ENCODE measurements at regions not wholly inside any gene's neighbourhood (a gene's known extent, or its start where the extent isn't known, plus 50 kb on each side); places are given as distances from the start of the nearest gene placed in this dataset.

DNA sequence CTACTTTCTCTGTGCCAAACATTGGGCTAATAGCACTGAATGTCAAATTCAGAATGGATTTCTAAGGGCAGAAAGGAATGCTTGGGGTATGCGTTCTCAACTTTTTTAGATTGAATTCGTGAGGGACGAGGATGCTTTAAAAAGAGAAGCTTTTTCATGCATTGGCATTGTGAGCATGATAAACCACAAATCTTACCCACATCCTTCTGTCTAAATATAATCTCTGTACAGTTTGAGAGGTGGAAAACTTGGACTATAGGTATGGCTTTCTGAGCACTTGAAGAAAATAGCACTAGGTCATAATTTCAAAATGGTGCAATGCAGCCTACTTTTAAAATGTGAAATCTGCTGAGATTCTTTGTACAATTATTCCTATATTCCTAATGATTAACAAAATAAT is 71.4 kb upstream of the HHIP start:
- WGBS (ENCODE audit: extremely low coverage, insufficient read length, low lambda C conversion rate), result no CpG with 5 or more reads among the region's 3 CpGs
- Histone ChIP-seq H3T11ph (ENCODE audit: low read length) (no peak overlapping the region), H3K4me1 (ENCODE audit: insufficient read depth, low read length) (no peaks in the 10 kb centered on the region), H3K79me2 (ENCODE audit: insufficient read depth, low read length) (no peaks in the 10 kb centered on the region), H4K20me1 (ENCODE audit: control insufficient read depth, insufficient read depth, insufficient read length) (no peaks in the 10 kb centered on the region), H2AK5ac (ENCODE audit: insufficient read length, low read length) (no peak overlapping the region), H2BK12ac (ENCODE audit: insufficient read length, low read depth, low read length) (no peak overlapping the region), H3K4me2 (ENCODE audit: insufficient read depth, insufficient read length, low read length) (no peak overlapping the region), H3K14ac (ENCODE audit: insufficient read depth, low read length) (no peak overlapping the region), H3K79me1 (ENCODE audit: insufficient read depth, low read depth, low read length, poor library complexity, severe bottlenecking) (no peaks in the 10 kb centered on the region), H3K27ac (ENCODE audit: insufficient read length, low read depth, low read length) (no peak overlapping the region), H3K9ac (ENCODE audit: extremely low read depth, insufficient read length, low read length) (no peak overlapping the region), H4K5ac (ENCODE audit: insufficient read length, low read depth, low read length) (no peak overlapping the region), H3K27me3 (ENCODE audit: insufficient read depth, low read length) (no peaks in the 10 kb centered on the region), H3K18ac (ENCODE audit: insufficient read length, low read depth, low read length) (no peak overlapping the region), H2BK120ac (ENCODE audit: low read depth, low read length, poor library complexity, severe bottlenecking) (no peak overlapping the region), H4K8ac (replicated peaks; ENCODE audit: insufficient read length, low read depth, low read length) (no peak overlapping the region), H4K91ac (ENCODE audit: insufficient read length, low read depth, low read length) (no peak overlapping the region), H3K23ac (ENCODE audit: insufficient read length, low read depth, low read length) (no peak overlapping the region), H2BK15ac (ENCODE audit: low read depth, low read length) (no peak overlapping the region), H2BK5ac (ENCODE audit: insufficient read length, low read length) (no peak overlapping the region), H3K56ac (ENCODE audit: insufficient read length, low read depth, low read length) (no peak overlapping the region), H3K23me2 (ENCODE audit: insufficient read length, low read depth, low read length, poor library complexity, severe bottlenecking) (no peaks in the 10 kb centered on the region), H3K9me3 (ENCODE audit: control insufficient read depth, low read depth, low read length) (no peaks in the 10 kb centered on the region), H2AFZ (ENCODE audit: low read length) (no peak overlapping the region), H2BK20ac (ENCODE audit: low read depth, low read length, poor library complexity, severe bottlenecking) (no peak overlapping the region), H3K4ac (ENCODE audit: low read depth, low read length) (no peak overlapping the region)
- H3K4me1 Mint-ChIP-seq, result peaks cover 3 to 5% of the 10 kb centered on the region in 2 experiments; a peak in 2 of 4 replicates
- H3K4me3 Mint-ChIP-seq, result no peak overlapping the region
- TF ChIP-seq, protein P1, sequence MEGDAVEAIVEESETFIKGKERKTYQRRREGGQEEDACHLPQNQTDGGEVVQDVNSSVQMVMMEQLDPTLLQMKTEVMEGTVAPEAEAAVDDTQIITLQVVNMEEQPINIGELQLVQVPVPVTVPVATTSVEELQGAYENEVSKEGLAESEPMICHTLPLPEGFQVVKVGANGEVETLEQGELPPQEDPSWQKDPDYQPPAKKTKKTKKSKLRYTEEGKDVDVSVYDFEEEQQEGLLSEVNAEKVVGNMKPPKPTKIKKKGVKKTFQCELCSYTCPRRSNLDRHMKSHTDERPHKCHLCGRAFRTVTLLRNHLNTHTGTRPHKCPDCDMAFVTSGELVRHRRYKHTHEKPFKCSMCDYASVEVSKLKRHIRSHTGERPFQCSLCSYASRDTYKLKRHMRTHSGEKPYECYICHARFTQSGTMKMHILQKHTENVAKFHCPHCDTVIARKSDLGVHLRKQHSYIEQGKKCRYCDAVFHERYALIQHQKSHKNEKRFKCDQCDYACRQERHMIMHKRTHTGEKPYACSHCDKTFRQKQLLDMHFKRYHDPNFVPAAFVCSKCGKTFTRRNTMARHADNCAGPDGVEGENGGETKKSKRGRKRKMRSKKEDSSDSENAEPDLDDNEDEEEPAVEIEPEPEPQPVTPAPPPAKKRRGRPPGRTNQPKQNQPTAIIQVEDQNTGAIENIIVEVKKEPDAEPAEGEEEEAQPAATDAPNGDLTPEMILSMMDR (conservative IDR thresholded peaks at IDR 0.05), result no peak
- DNase-seq, result no peak
- H3K27ac Mint-ChIP-seq, result no peak overlapping the region
- H3K36me3 Mint-ChIP-seq (ENCODE audit: insufficient read depth in 1 of 3, low read depth in 3 of 3), result no peaks in the 10 kb centered on the region
- no peaks in the 10 kb centered on the region for H3K27me3 Mint-ChIP-seq (ENCODE audit: low read depth)
- H3K9me3 Mint-ChIP-seq, result no peaks in the 10 kb centered on the region
